Fibroblast of lung (primary cell): ENCODE measurements at regions not wholly inside any gene's neighbourhood (a gene's known extent, or its start where the extent isn't known, plus 50 kb on each side); places are given as distances from the start of the nearest gene placed in this dataset.

ENCODE experiments used
- EZH2 ChIP-seq: IDR thresholded peaks from 2 replicates; pipeline ENCODE4 v1.5.1; 2012; ENCODE audit warnings: low read length, control low read depth, mild to moderate bottlenecking; ENCODE audit errors: missing control alignments
- TF ChIP-seq, protein P1 (sequence below), 2 donors: IDR thresholded peaks in 1 of 2; conservative IDR thresholded peaks in 1 of 2; 1 replicate in 1 of 2; 2 replicates in 1 of 2; pipeline ENCODE4 v1.5.1; 2011 to 2012; ENCODE audit warnings: low read length in 2 of 2, control low read depth in 1 of 2, inconsistent platforms in 1 of 2, low read depth in 1 of 2, mild to moderate bottlenecking in 1 of 2

DNA sequence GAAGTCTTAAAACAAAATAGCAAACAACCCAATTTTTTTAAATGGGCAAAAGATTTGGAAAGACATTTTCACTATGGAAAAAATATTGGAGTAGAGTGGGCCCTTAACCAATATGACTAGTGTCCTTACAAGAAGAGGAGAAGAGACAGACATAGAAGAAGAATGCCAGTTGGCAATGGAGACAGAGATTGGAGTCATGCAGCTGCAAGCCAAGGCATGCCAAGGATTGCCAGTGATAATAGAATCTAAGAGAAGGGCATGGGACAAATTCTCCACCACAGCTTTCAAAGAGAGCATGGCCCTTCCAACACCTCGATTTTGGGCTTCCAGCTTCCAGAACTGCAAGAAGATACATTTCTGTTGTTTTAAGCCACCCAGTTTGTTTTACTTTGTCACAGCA is 92.7 kb downstream of the RGS2 start:
- no peak for TF ChIP-seq EZH2
- TF ChIP-seq, protein P1, sequence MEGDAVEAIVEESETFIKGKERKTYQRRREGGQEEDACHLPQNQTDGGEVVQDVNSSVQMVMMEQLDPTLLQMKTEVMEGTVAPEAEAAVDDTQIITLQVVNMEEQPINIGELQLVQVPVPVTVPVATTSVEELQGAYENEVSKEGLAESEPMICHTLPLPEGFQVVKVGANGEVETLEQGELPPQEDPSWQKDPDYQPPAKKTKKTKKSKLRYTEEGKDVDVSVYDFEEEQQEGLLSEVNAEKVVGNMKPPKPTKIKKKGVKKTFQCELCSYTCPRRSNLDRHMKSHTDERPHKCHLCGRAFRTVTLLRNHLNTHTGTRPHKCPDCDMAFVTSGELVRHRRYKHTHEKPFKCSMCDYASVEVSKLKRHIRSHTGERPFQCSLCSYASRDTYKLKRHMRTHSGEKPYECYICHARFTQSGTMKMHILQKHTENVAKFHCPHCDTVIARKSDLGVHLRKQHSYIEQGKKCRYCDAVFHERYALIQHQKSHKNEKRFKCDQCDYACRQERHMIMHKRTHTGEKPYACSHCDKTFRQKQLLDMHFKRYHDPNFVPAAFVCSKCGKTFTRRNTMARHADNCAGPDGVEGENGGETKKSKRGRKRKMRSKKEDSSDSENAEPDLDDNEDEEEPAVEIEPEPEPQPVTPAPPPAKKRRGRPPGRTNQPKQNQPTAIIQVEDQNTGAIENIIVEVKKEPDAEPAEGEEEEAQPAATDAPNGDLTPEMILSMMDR (conservative IDR thresholded peaks at IDR 0.05 in 1 of 2, IDR thresholded peaks at IDR 0.05 in 1 of 2; ENCODE audit: low read depth in 1 of 2, low read length in 2 of 2), result no peak
